PC-3 (cell line): ENCODE measurements at regions not wholly inside any gene's neighbourhood (a gene's known extent, or its start where the extent isn't known, plus 50 kb on each side); places are given as distances from the start of the nearest gene placed in this dataset.

ENCODE experiments used
- EZH2 ChIP-seq: fragments of 300-600 bp; sonication (generic); IDR thresholded peaks from one replicate; pipeline ENCODE4 v1.6.1; 2017; ENCODE audit warnings: antibody characterized with exemption, mild to moderate bottlenecking, low read length; ENCODE audit not compliant: unreplicated experiment
- TF ChIP-seq, protein P1 (sequence below): fragments of 300-600 bp; sonication (generic); conservative IDR thresholded peaks from 2 replicates; pipeline ENCODE4 v1.5.1; 2017; ENCODE audit warnings: antibody characterized with exemption, low read depth, mild to moderate bottlenecking, low read length

- TF ChIP-seq, protein P1, sequence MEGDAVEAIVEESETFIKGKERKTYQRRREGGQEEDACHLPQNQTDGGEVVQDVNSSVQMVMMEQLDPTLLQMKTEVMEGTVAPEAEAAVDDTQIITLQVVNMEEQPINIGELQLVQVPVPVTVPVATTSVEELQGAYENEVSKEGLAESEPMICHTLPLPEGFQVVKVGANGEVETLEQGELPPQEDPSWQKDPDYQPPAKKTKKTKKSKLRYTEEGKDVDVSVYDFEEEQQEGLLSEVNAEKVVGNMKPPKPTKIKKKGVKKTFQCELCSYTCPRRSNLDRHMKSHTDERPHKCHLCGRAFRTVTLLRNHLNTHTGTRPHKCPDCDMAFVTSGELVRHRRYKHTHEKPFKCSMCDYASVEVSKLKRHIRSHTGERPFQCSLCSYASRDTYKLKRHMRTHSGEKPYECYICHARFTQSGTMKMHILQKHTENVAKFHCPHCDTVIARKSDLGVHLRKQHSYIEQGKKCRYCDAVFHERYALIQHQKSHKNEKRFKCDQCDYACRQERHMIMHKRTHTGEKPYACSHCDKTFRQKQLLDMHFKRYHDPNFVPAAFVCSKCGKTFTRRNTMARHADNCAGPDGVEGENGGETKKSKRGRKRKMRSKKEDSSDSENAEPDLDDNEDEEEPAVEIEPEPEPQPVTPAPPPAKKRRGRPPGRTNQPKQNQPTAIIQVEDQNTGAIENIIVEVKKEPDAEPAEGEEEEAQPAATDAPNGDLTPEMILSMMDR: peak; percentile 37
- TF ChIP-seq EZH2: no peak
Measured at GRCh38 chr6:110543106-110543505, 66.7 kb upstream of the SLC22A16 start.
